B cell (primary cell): ENCODE measurements at regions not wholly inside any gene's neighbourhood (a gene's known extent, or its start where the extent isn't known, plus 50 kb on each side); places are given as distances from the start of the nearest gene placed in this dataset.

ENCODE experiments used
- EZH2 ChIP-seq: IDR thresholded peaks from 2 replicates; pipeline ENCODE4 v1.6.1; 2012; ENCODE audit warnings: borderline replicate concordance, low read depth, mild to moderate bottlenecking, moderate library complexity, low read length; ENCODE audit not compliant: insufficient read depth, poor library complexity, severe bottlenecking
- TF ChIP-seq, protein P1 (sequence below): fragments of 200-600 bp; IDR thresholded peaks from one replicate; pipeline ENCODE4 v1.8.0; 2022; ENCODE audit warnings: antibody characterized with exemption, mild to moderate bottlenecking

DNA sequence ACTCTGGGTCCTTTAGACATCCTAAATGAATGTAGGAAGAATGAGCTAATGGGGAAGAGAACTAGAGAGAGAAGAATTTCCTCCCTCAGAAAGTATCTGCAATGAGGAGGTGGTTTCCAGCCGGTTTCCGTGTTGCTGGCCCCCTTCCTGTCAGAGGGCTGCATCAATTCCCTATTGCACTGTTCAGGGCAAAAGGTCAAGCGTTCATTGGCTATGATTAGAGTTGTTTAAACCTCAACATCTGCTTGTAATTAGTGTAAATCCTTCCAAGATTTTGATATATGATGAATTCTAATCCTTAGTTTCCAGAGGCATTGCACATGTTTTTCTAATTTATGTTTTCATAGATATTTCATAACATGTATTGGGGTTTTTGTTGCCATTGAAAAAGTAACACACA lies 107.3 kb upstream of the SGCE start:
- TF ChIP-seq, protein P1, sequence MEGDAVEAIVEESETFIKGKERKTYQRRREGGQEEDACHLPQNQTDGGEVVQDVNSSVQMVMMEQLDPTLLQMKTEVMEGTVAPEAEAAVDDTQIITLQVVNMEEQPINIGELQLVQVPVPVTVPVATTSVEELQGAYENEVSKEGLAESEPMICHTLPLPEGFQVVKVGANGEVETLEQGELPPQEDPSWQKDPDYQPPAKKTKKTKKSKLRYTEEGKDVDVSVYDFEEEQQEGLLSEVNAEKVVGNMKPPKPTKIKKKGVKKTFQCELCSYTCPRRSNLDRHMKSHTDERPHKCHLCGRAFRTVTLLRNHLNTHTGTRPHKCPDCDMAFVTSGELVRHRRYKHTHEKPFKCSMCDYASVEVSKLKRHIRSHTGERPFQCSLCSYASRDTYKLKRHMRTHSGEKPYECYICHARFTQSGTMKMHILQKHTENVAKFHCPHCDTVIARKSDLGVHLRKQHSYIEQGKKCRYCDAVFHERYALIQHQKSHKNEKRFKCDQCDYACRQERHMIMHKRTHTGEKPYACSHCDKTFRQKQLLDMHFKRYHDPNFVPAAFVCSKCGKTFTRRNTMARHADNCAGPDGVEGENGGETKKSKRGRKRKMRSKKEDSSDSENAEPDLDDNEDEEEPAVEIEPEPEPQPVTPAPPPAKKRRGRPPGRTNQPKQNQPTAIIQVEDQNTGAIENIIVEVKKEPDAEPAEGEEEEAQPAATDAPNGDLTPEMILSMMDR = no peak
- no peak for TF ChIP-seq EZH2
